Endodermal cell (in vitro differentiated cells): ENCODE measurements at regions not wholly inside any gene's neighbourhood (a gene's known extent, or its start where the extent isn't known, plus 50 kb on each side); places are given as distances from the start of the nearest gene placed in this dataset.
"Not testable (repeated sequence)": the region's sequence is repeated elsewhere in the genome, so short reads cannot be mapped to it uniquely, and the experiment has no call there.

Experiments
- DNase-seq: peaks from one replicate; pipeline ENCODE4 v3.0.0-alpha.2; 2017
- H3K27ac ChIP-seq: 2 replicates; pipeline ENCODE4 v1.5.1; 2013; ENCODE audit warnings: mild to moderate bottlenecking, low read depth, low read length, moderate library complexity
- H3K27me3 ChIP-seq: 2 replicates; pipeline ENCODE4 v1.6.1; 2013; ENCODE audit warnings: mild to moderate bottlenecking, low read length, moderate library complexity; ENCODE audit not compliant: insufficient read depth, control insufficient read depth, poor library complexity, severe bottlenecking
- H3K36me3 ChIP-seq: 2 replicates; pipeline ENCODE4 v1.7.0; 2013; ENCODE audit warnings: mild to moderate bottlenecking, low read length, moderate library complexity; ENCODE audit not compliant: control insufficient read depth, insufficient read depth
- H3K4me1 ChIP-seq: one replicate; pipeline ENCODE4 v1.7.0; 2013; ENCODE audit warnings: low read length; ENCODE audit not compliant: control insufficient read depth, insufficient read depth
- H3K4me3 ChIP-seq: 2 replicates; pipeline ENCODE4 v1.5.1; 2013; ENCODE audit warnings: mild to moderate bottlenecking, low read length, moderate library complexity
- H3K9ac ChIP-seq: 2 replicates; pipeline ENCODE4 v1.6.1; 2013; ENCODE audit warnings: mild to moderate bottlenecking, low read length, moderate library complexity; ENCODE audit not compliant: poor library complexity, severe bottlenecking; ENCODE audit errors: extremely low read depth
- H3K9me3 ChIP-seq: 2 replicates; pipeline ENCODE4 v1.6.1; 2013; ENCODE audit warnings: mild to moderate bottlenecking, low read length, moderate library complexity; ENCODE audit not compliant: control insufficient read depth
- H3K27ac Mint-ChIP-seq: 2 replicates; pipeline ENCODE4 v1.8.0; 2020; ENCODE audit warnings: mixed read lengths
- H3K27me3 Mint-ChIP-seq: 2 replicates; pipeline ENCODE4 v1.8.0; 2021; ENCODE audit warnings: mild to moderate bottlenecking, mixed read lengths; ENCODE audit not compliant: insufficient read depth
- H3K36me3 Mint-ChIP-seq: 2 replicates; pipeline ENCODE4 v1.8.0; 2020; ENCODE audit warnings: low read depth, mixed read lengths
- H3K4me1 Mint-ChIP-seq: 2 replicates; pipeline ENCODE4 v1.8.0; 2020; ENCODE audit warnings: mixed read lengths
- H3K4me3 Mint-ChIP-seq: 2 replicates; pipeline ENCODE4 v1.8.0; 2020; ENCODE audit warnings: mild to moderate bottlenecking, moderate library complexity, mixed read lengths
- H3K9me3 Mint-ChIP-seq: 2 replicates; pipeline ENCODE4 v1.8.0; 2020; ENCODE audit warnings: mild to moderate bottlenecking, mixed read lengths
- CTCF ChIP-seq: fragments of 200-600 bp; sonication (generic); conservative IDR thresholded peaks from 2 replicates; pipeline ENCODE4 v1.5.0; 2021; ENCODE audit warnings: antibody characterized with exemption, mild to moderate bottlenecking
- WGBS, 2 experiments: methylation state at CpG; one replicate each; pipeline versions ENCODE4 v1.1.5 to v1.1.7; 2013; ENCODE audit warnings: missing lambda C conversion rate in 2 of 2, mixed read lengths in 1 of 2; ENCODE audit not compliant: insufficient coverage in 1 of 2, insufficient read length in 1 of 2; 5-methylcytosine and 5-hydroxymethylcytosine counted together

DNA sequence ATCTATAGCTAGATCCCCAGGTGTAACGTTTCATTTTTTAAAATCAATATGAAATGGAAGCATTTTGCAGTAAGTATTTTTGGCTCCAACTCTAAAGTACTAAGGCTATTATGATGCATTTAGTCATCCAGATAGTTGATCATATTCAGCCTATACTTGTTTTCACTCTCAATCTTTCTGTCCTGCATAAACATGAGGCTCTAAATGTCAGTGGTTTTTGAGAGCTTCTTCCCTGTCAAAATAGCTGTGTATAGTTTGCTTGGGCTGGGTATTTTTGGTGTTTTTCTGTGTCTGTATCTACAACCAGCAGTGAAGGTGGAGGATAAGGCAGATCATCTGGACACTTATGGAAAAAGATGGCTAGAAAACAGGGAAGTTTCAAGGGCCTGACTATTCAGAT is 128.0 kb downstream of the LRRN1 start:
- Histone ChIP-seq H3K27ac (no peak overlapping the region), H3K27me3 (no peaks in the 10 kb centered on the region), H3K4me1 (no peaks in the 10 kb centered on the region), H3K9ac (no peak overlapping the region), H3K9me3 (peaks cover 18% of the 10 kb centered on the region), H3K4me3 (no peak overlapping the region), H3K36me3 (no peaks in the 10 kb centered on the region)
- TF ChIP-seq CTCF = no peak
- Mint-ChIP-seq H3K4me3 (no peak overlapping the region), H3K9me3 (peaks cover 8% of the 10 kb centered on the region), H3K4me1 (no peaks in the 10 kb centered on the region), H3K27me3 (peaks cover 4% of the 10 kb centered on the region), H3K27ac (no peak overlapping the region), H3K36me3 (no peaks in the 10 kb centered on the region)
- WGBS, 2 experiments = 93 to 100% methylated on average over 1 of the region's 1 CpG
- DNase-seq = no peak

- no peak overlapping the region for H3K27ac ChIP-seq
- no peaks in the 10 kb centered on the region for H3K4me1 ChIP-seq
- no peak overlapping the region for H3K4me3 Mint-ChIP-seq
- H3K9me3 Mint-ChIP-seq = peaks cover 8% of the 10 kb centered on the region
- H3K36me3 ChIP-seq = no peaks in the 10 kb centered on the region
- H3K4me3 ChIP-seq = no peak overlapping the region
- 89 to 100% methylated on average over 1 of the region's 1 CpG for WGBS, 2 experiments
- H3K4me1 Mint-ChIP-seq = no peaks in the 10 kb centered on the region
- TF ChIP-seq CTCF = no peak
- H3K27me3 ChIP-seq = no peaks in the 10 kb centered on the region
- no peak overlapping the region for H3K27ac Mint-ChIP-seq
- no peaks in the 10 kb centered on the region for H3K36me3 Mint-ChIP-seq
- no peak for DNase-seq
- H3K9ac ChIP-seq = no peak overlapping the region
- peaks cover 18% of the 10 kb centered on the region for H3K9me3 ChIP-seq
- H3K27me3 Mint-ChIP-seq = no peaks in the 10 kb centered on the region
These were observed 128.7 kb downstream of the LRRN1 start for GRCh38 chr3:3927965-3928364.

GRCh38 chr3:3941380-3941779 is 142.1 kb downstream of the LRRN1 start:
- H3K9me3 Mint-ChIP-seq = peaks cover 43% of the 10 kb centered on the region
- not testable (repeated sequence) for H3K9ac ChIP-seq, H3K4me3 Mint-ChIP-seq, H3K27ac Mint-ChIP-seq, H3K27me3 ChIP-seq, H3K9me3 ChIP-seq, H3K4me3 ChIP-seq, H3K27me3 Mint-ChIP-seq, H3K4me1 ChIP-seq, H3K4me1 Mint-ChIP-seq, H3K36me3 Mint-ChIP-seq, DNase-seq, H3K27ac ChIP-seq, H3K36me3 ChIP-seq
- 89% methylated on average over 8 of the region's 8 CpGs for WGBS, 2 experiments

DNA sequence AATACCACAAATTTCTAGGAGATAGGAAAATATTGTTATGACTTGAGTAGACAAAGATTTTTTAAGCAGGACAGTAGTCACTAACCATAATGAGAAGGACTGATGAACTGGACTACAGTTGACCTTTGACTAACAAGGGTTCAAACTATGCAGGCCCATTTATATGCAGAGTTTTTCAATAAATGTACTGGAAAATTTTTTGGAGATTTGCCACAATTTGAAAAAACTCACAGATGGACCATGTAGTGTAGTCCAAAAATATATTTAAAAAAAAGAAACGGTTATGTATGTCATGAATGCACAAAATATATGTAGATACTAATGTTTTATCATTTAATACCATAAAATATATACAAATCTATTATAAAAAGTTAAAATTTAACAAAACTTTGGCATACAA is 151.8 kb downstream of the LRRN1 start:
- Histone ChIP-seq H3K27ac (no peak overlapping the region), H3K9me3 (no peaks in the 10 kb centered on the region), H3K4me1 (no peaks in the 10 kb centered on the region), H3K9ac (no peak overlapping the region), H3K4me3 (no peak overlapping the region), H3K36me3 (no peaks in the 10 kb centered on the region), H3K27me3 (no peaks in the 10 kb centered on the region)
- Mint-ChIP-seq H3K36me3 (peaks cover 2% of the 10 kb centered on the region), H3K27ac (no peak overlapping the region), H3K4me3 (no peak overlapping the region), H3K27me3 (no peaks in the 10 kb centered on the region), H3K9me3 (no peaks in the 10 kb centered on the region), H3K4me1 (no peaks in the 10 kb centered on the region)
- no CpG with 5 or more reads among the region's 1 CpG for WGBS, 2 experiments
- no peak for DNase-seq
- no peak for TF ChIP-seq CTCF
